ENCODE measurements at regions not wholly inside any gene's neighbourhood (a gene's known extent, or its start where the extent isn't known, plus 50 kb on each side); places are given as distances from the start of the nearest gene placed in this dataset.
"Not testable (repeated sequence)": the region's sequence is repeated elsewhere in the genome, so short reads cannot be mapped to it uniquely, and the experiment has no call there.

- DNase-seq (ENCODE audit: low read depth): no peak
Measured at GRCh38 chr10:120195984-120196712, 260.9 kb upstream of the PLPP4 start.

- no peak for DNase-seq (ENCODE audit: low read depth)
Measured at GRCh38 chr10:120204877-120205276, 252.2 kb upstream of the PLPP4 start.

- DNase-seq (ENCODE audit: low read depth): no peak
Measured at GRCh38 chr10:120205368-120206018, 251.5 kb upstream of the PLPP4 start.

GRCh38 chr10:120208488-120208887, 248.5 kb upstream of the PLPP4 start:
- no peak for DNase-seq (ENCODE audit: low read depth)

- DNase-seq (ENCODE audit: low read depth): no peak
Measured at GRCh38 chr10:120209124-120209762, 247.8 kb upstream of the PLPP4 start.

- no peak for DNase-seq (ENCODE audit: low read depth)
Measured at GRCh38 chr10:120212275-120212674, 244.8 kb upstream of the PLPP4 start.

- DNase-seq (ENCODE audit: low read depth): not testable (repeated sequence)
Measured at GRCh38 chr10:120213283-120213682, 243.7 kb upstream of the PLPP4 start.

- no peak for DNase-seq (ENCODE audit: low read depth)
Measured at GRCh38 chr10:120217736-120218135, 239.3 kb upstream of the PLPP4 start.

GRCh38 chr10:120221873-120222485, 235.0 kb upstream of the PLPP4 start:
- peak; percentile 2 for DNase-seq (ENCODE audit: low read depth)

- DNase-seq (ENCODE audit: low read depth): no peak
Measured at GRCh38 chr10:120229641-120230040, 227.4 kb upstream of the PLPP4 start.

- DNase-seq (ENCODE audit: low read depth): not testable (repeated sequence)
Measured at GRCh38 chr10:120239695-120240094, 217.3 kb upstream of the PLPP4 start.

- no peak for DNase-seq (ENCODE audit: low read depth)
Measured at GRCh38 chr10:120251821-120252442, 205.1 kb upstream of the PLPP4 start.

GRCh38 chr10:120253131-120253530, 203.9 kb upstream of the PLPP4 start:
- DNase-seq (ENCODE audit: low read depth): no peak

GRCh38 chr10:120260456-120260855, 196.6 kb upstream of the PLPP4 start:
- no peak for DNase-seq (ENCODE audit: low read depth)

GRCh38 chr10:120262857-120263547, 194.0 kb upstream of the PLPP4 start:
- DNase-seq (ENCODE audit: low read depth): no peak

- DNase-seq (ENCODE audit: low read depth): no peak
Measured at GRCh38 chr10:120266022-120266421, 191.0 kb upstream of the PLPP4 start.

- no peak for DNase-seq (ENCODE audit: low read depth)
Measured at GRCh38 chr10:120270906-120271305, 186.1 kb upstream of the PLPP4 start.

GRCh38 chr10:120271696-120272095, 185.3 kb upstream of the PLPP4 start:
- no peak for DNase-seq (ENCODE audit: low read depth)

GRCh38 chr10:120272350-120272749, 184.7 kb upstream of the PLPP4 start:
- DNase-seq (ENCODE audit: low read depth): no peak

- no peak for DNase-seq (ENCODE audit: low read depth)
Measured at GRCh38 chr10:120278069-120278468, 179.0 kb upstream of the PLPP4 start.

- DNase-seq (ENCODE audit: low read depth): no peak
Measured at GRCh38 chr10:120279196-120279595, 177.8 kb upstream of the PLPP4 start.
